Activated B cell treated with CpG ODN at 0.5 μM for 24 hours (primary cell): ENCODE measurements at regions not wholly inside any gene's neighbourhood (a gene's known extent, or its start where the extent isn't known, plus 50 kb on each side); places are given as distances from the start of the nearest gene placed in this dataset.

ENCODE experiments used
- ATAC-seq: fragments of 200-7000 bp; cut with Tn5 transposase; one replicate; pipeline ENCODE4 v1.10.0; 2021; ENCODE audit warnings: low read depth, mild to moderate bottlenecking, moderate library complexity
- CTCF ChIA-PET: fragments of 350-600 bp; sonication (Branson Sonifier 250); formaldehyde crosslinking; loops from one replicate; lab custom pipeline; 2021; ENCODE audit warnings: antibody characterized with exemption; lab: Charles Lee
- POLR2A ChIA-PET: fragments of 350-600 bp; sonication (Branson Sonifier 250); formaldehyde crosslinking; loops from one replicate; lab custom pipeline; 2021; ENCODE audit warnings: antibody characterized with exemption; lab: Charles Lee
- DNase-seq: peaks from one replicate; pipeline ENCODE4 v3.0.0; 2022
- H3K27ac Mint-ChIP-seq: one replicate; pipeline ENCODE4 v1.8.0; 2020; ENCODE audit warnings: mixed read lengths
- H3K27me3 Mint-ChIP-seq: one replicate; pipeline ENCODE4 v1.8.0; 2021; ENCODE audit warnings: mixed read lengths
- H3K36me3 Mint-ChIP-seq: one replicate; pipeline ENCODE4 v1.8.0; 2021; ENCODE audit warnings: low read depth, mixed read lengths
- H3K4me1 Mint-ChIP-seq: one replicate; pipeline ENCODE4 v1.8.0; 2021; ENCODE audit warnings: mixed read lengths
- H3K4me3 Mint-ChIP-seq: one replicate; pipeline ENCODE4 v1.8.0; 2020; ENCODE audit warnings: mild to moderate bottlenecking, mixed read lengths
- H3K9me3 Mint-ChIP-seq: one replicate; pipeline ENCODE4 v1.8.0; 2020; ENCODE audit warnings: mixed read lengths
- intact Hi-C: fragments of 100-400 bp; cut with micrococcal nuclease; formaldehyde crosslinking; loops from one replicate; pipeline ENCODE4 v1.15.1; 2024
- TF ChIP-seq, protein P1 (sequence below): fragments of 200-600 bp; IDR thresholded peaks from one replicate; pipeline ENCODE4 v1.8.0; 2022; ENCODE audit warnings: antibody characterized with exemption, mild to moderate bottlenecking

DNA sequence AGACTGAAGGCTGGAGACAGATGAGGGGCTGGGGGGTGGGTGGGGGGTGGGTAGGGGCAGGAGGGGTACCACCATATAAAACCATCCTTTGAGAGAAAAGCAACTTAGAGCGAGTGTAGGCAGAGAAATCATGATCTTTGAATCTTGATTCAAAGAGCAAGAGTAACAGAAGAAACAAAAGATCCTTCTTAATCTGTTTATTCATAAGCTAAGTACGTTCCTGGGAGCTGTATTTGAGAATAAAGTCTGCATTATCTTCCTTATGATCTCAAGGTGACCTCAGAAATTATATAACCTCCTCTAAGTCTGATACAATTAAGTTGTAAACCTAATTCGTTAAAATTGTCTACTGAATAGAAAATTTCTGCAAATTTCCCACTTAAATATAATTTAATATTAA, 558.8 kb downstream of the NR2F1-AS1 start:
- Mint-ChIP-seq H3K27me3 (no peaks in the 10 kb centered on the region), H3K36me3 (no peaks in the 10 kb centered on the region), H3K4me3 (no peak overlapping the region), H3K27ac (no peak overlapping the region), H3K9me3 (peaks cover 4% of the 10 kb centered on the region), H3K4me1 (no peaks in the 10 kb centered on the region)
- no peak for ATAC-seq
- TF ChIP-seq, protein P1, sequence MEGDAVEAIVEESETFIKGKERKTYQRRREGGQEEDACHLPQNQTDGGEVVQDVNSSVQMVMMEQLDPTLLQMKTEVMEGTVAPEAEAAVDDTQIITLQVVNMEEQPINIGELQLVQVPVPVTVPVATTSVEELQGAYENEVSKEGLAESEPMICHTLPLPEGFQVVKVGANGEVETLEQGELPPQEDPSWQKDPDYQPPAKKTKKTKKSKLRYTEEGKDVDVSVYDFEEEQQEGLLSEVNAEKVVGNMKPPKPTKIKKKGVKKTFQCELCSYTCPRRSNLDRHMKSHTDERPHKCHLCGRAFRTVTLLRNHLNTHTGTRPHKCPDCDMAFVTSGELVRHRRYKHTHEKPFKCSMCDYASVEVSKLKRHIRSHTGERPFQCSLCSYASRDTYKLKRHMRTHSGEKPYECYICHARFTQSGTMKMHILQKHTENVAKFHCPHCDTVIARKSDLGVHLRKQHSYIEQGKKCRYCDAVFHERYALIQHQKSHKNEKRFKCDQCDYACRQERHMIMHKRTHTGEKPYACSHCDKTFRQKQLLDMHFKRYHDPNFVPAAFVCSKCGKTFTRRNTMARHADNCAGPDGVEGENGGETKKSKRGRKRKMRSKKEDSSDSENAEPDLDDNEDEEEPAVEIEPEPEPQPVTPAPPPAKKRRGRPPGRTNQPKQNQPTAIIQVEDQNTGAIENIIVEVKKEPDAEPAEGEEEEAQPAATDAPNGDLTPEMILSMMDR, result no peak
- intact Hi-C loops, result no loop called here
- ChIA-PET CTCF (no interaction called here), POLR2A (interaction anchor here (0.7 kb wide), 1 partner anchor 1392 kb away, joined by 3 read pairs; no protein-coding TSS in a partner anchor)
- no peak for DNase-seq

DNA sequence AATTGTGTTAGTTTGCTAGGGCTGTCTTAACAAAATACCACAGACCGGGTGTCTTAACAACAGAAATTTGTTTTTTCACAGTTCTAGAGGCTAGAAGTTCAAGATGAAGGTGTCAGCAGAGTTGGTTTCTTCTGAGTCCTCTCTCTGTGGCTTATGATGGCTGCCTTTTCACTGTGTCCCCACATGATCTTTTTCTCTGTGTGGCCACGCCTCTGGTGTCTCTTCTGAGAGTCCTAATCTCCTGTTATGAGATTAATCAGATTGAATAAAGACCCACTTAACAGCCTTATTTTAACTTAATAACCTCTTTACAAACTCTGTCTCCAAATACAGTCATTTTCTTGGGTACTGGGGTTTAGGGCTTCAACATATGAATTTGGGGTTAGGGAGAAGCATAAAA, 561.1 kb downstream of the NR2F1-AS1 start:
- no peaks in the 10 kb centered on the region for H3K36me3 Mint-ChIP-seq
- H3K4me3 Mint-ChIP-seq, result no peak overlapping the region
- no peak overlapping the region for H3K27ac Mint-ChIP-seq
- DNase-seq (no peak), ATAC-seq (no peak)
- CTCF ChIA-PET, result no interaction called here
- H3K27me3 Mint-ChIP-seq, result no peaks in the 10 kb centered on the region
- TF ChIP-seq, protein P1, result no peak
- intact Hi-C loops, result no loop called here
- H3K9me3 Mint-ChIP-seq, result no peaks in the 10 kb centered on the region
- POLR2A ChIA-PET, result no interaction called here
- no peaks in the 10 kb centered on the region for H3K4me1 Mint-ChIP-seq

DNA sequence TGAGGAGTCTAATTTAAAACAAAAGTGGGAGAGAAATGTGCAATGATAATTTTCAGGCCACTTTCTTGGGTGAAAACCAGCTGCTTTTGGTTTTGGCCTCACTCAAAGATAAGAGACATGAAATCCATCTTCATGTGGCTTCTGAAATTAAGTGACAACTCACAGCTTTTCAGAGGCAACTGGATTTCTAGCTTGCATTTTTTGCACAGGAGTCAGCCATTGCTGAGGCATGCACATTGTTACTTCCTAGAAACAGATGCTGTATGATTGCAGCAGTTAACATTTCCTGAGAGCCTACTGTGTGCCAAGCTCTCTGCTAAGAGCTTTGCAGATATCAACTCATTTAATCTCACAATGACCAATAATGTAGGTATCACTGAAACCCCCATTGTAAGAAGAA, 562.6 kb downstream of the NR2F1-AS1 start:
- no peaks in the 10 kb centered on the region for H3K4me1 Mint-ChIP-seq
- no peak for DNase-seq
- TF ChIP-seq, protein P1, result no peak
- no peak for ATAC-seq
- ChIA-PET POLR2A (no interaction called here), CTCF (no interaction called here)
- intact Hi-C loops, result no loop called here
- no peaks in the 10 kb centered on the region for H3K9me3 Mint-ChIP-seq
- H3K27ac Mint-ChIP-seq, result no peak overlapping the region
- no peaks in the 10 kb centered on the region for H3K36me3 Mint-ChIP-seq
- no peak overlapping the region for H3K4me3 Mint-ChIP-seq
- H3K27me3 Mint-ChIP-seq, result no peaks in the 10 kb centered on the region

DNA sequence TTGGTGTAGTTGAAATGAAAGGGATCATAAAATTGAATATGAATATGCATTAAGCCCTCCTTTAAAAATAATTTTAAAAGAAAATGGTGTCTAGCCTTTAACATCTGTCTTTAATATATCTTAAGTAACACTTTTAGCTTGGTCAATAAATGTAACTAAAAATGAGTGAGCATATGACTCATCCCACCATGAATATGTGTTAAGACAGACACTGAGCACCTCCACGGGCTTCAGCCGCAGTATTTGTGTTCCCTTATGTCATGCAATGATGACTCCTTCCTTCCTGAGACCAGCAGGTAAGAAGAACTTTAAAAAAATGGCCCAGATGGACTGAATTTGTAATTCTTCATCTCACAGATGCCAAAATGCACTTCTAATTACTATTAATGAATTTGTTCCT, 563.2 kb downstream of the NR2F1-AS1 start:
- Mint-ChIP-seq H3K36me3 (no peaks in the 10 kb centered on the region), H3K4me3 (no peak overlapping the region), H3K4me1 (no peaks in the 10 kb centered on the region), H3K27ac (no peak overlapping the region), H3K9me3 (no peaks in the 10 kb centered on the region), H3K27me3 (no peaks in the 10 kb centered on the region)
- CTCF ChIA-PET, result no interaction called here
- intact Hi-C loops, result no loop called here
- POLR2A ChIA-PET, result no interaction called here
- no peak for DNase-seq
- ATAC-seq, result no peak
- TF ChIP-seq, protein P1, result no peak

DNA sequence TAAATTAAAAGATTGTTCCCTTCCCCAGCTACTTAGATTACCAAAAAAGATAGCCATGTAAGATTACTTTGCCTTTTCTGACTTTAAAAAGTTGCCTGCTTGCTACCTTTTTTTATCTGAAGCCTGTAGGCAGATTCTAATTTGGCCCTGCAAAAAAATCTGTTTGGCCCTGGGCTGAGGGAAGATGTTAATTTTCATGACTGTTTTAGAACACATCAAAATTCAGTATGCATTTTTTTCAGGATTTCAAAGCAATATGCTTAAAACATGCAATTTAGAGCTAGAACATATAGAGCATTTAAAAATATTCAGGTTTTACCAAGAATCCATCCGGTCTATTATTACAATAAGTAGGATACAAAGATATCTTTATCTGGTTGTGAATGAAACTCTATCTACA, 563.6 kb downstream of the NR2F1-AS1 start:
- Mint-ChIP-seq H3K9me3 (no peaks in the 10 kb centered on the region), H3K4me3 (no peak overlapping the region), H3K27ac (no peak overlapping the region), H3K36me3 (no peaks in the 10 kb centered on the region), H3K27me3 (no peaks in the 10 kb centered on the region), H3K4me1 (no peaks in the 10 kb centered on the region)
- TF ChIP-seq, protein P1, result no peak
- ChIA-PET CTCF (no interaction called here), POLR2A (no interaction called here)
- intact Hi-C loops, result no loop called here
- ATAC-seq, result no peak
- no peak for DNase-seq
